Stimulated activated CD8-positive, alpha-beta memory T cell treated with anti-CD3 and anti-CD28 coated beads, Interleukin-12 subunit alpha, Interleukin-12 subunit beta, amount 100 ng/mL, for 4 hours (primary cell): ENCODE measurements at regions not wholly inside any gene's neighbourhood (a gene's known extent, or its start where the extent isn't known, plus 50 kb on each side); places are given as distances from the start of the nearest gene placed in this dataset.
"Not testable (repeated sequence)": the region's sequence is repeated elsewhere in the genome, so short reads cannot be mapped to it uniquely, and the experiment has no call there.

Experiments
- DNase-seq: peaks from one replicate; pipeline ENCODE4 v3.0.0-alpha.2; 2020; ENCODE audit warnings: low read depth

GRCh38 chr3:177457204-177457603 is 259.9 kb upstream of the TBL1XR1 start:
- DNase-seq, result not testable (repeated sequence)

GRCh38 chr3:177459401-177459800 is 262.1 kb upstream of the TBL1XR1 start:
- DNase-seq, result no peak

- DNase-seq, result no peak
Observed at GRCh38 chr3:177460047-177460446, 262.8 kb upstream of the TBL1XR1 start.

GRCh38 chr3:177461765-177462164 is 264.5 kb upstream of the TBL1XR1 start:
- DNase-seq, result no peak

GRCh38 chr3:177463341-177463740 is 266.1 kb upstream of the TBL1XR1 start:
- DNase-seq, result not testable (repeated sequence)

- no peak for DNase-seq
Observed at GRCh38 chr3:177463863-177464262, 266.6 kb upstream of the TBL1XR1 start.

- no peak for DNase-seq
Observed at GRCh38 chr3:177464392-177465256, 267.3 kb upstream of the TBL1XR1 start.

GRCh38 chr3:177465257-177465642 is 268.0 kb upstream of the TBL1XR1 start:
- no peak for DNase-seq

- no peak for DNase-seq
Observed at GRCh38 chr3:177466074-177466473, 268.8 kb upstream of the TBL1XR1 start.

GRCh38 chr3:177466622-177467021 is 269.3 kb upstream of the TBL1XR1 start:
- DNase-seq, result not testable (repeated sequence)

- no peak for DNase-seq
Observed at GRCh38 chr3:177467247-177467985, 270.1 kb upstream of the TBL1XR1 start.

GRCh38 chr3:177468331-177468730 is 271.0 kb upstream of the TBL1XR1 start:
- no peak for DNase-seq

GRCh38 chr3:177468816-177469215 is 271.5 kb upstream of the TBL1XR1 start:
- no peak for DNase-seq

- no peak for DNase-seq
Observed at GRCh38 chr3:177469216-177469615, 271.9 kb upstream of the TBL1XR1 start.

- no peak for DNase-seq
Observed at GRCh38 chr3:177470197-177470941, 273.1 kb upstream of the TBL1XR1 start.

GRCh38 chr3:177471733-177472480 is 274.6 kb upstream of the TBL1XR1 start:
- DNase-seq, result no peak

GRCh38 chr3:177473184-177473583 is 275.9 kb upstream of the TBL1XR1 start:
- DNase-seq, result no peak

GRCh38 chr3:177473903-177474302 is 276.6 kb upstream of the TBL1XR1 start:
- DNase-seq, result no peak

GRCh38 chr3:177474652-177475355 is 277.5 kb upstream of the TBL1XR1 start:
- DNase-seq, result no peak

- DNase-seq, result no peak
Observed at GRCh38 chr3:177475356-177475665, 278.0 kb upstream of the TBL1XR1 start.

- no peak for DNase-seq
Observed at GRCh38 chr3:177476495-177476894, 279.2 kb upstream of the TBL1XR1 start.
